A549 (cell line): ENCODE measurements at regions not wholly inside any gene's neighbourhood (a gene's known extent, or its start where the extent isn't known, plus 50 kb on each side); places are given as distances from the start of the nearest gene placed in this dataset.
A peak's percentile ranks its signal among the peaks of the same experiment; 100 is the strongest.
"Not testable (repeated sequence)": the region's sequence is repeated elsewhere in the genome, so short reads cannot be mapped to it uniquely, and the experiment has no call there.

Source experiments
- ATAC-seq, 2 experiments: fragments of 200-7000 bp in 1 of 2; fragments of >200 bp in 1 of 2; cut with Nextera tagmentation in 1 of 2; cut with Tn5 transposase in 1 of 2; 3 replicates each; pipeline versions ENCODE4 v1.8.0 to v1.9.1; 2018 to 2020; ENCODE audit warnings: mild to moderate bottlenecking in 1 of 2, moderate library complexity in 1 of 2
- CTCF ChIA-PET: fragments of 300-600 bp; sonication (Branson Sonifier 250); formaldehyde crosslinking; extraction: SDS; loops from one replicate; lab custom pipeline; 2021; ENCODE audit warnings: antibody characterized with exemption, inconsistent platforms; lab: Yijun Ruan, JAX
- POLR2A ChIA-PET: fragments of 350-600 bp; formaldehyde crosslinking; extraction: SDS; loops from one replicate; lab custom pipeline; 2021; ENCODE audit warnings: antibody characterized with exemption, inconsistent platforms; lab: Yijun Ruan, JAX
- DNase-seq, 2 experiments: peaks; one replicate each; pipeline versions ENCODE4 v3.0.0 to v3.0.0-alpha.2; 2011 to 2016; ENCODE audit warnings: low read depth in 1 of 2, low spot score in 1 of 2
- FAIRE-seq: peaks from 2 replicates; lab custom pipeline; 2011; peaks lifted over from hg19 to GRCh38; lab: Jason Lieb, UNC
- H3K27ac ChIP-seq, 2 experiments: fragments of >200 bp; sonication (Bioruptor Twin); formaldehyde crosslinking; 3 replicates each; pipeline ENCODE4 v1.5.1; 2016 to 2017
- H3K4me1 ChIP-seq: fragments of >200 bp; sonication (Bioruptor Twin); formaldehyde crosslinking; 3 replicates; pipeline ENCODE4 v1.6.1; 2016
- H3K4me2 ChIP-seq: fragments of >200 bp; sonication (Bioruptor Twin); formaldehyde crosslinking; 3 replicates; pipeline ENCODE4 v1.6.1; 2016
- H3K4me3 ChIP-seq: fragments of >200 bp; sonication (Bioruptor Twin); formaldehyde crosslinking; 3 replicates; pipeline ENCODE4 v1.5.1; 2016
- H3K9me3 ChIP-seq: fragments of >200 bp; sonication (Bioruptor Twin); formaldehyde crosslinking; 3 replicates; pipeline ENCODE4 v1.6.1; 2016
- CEBPB ChIP-seq, 2 experiments: fragments of >200 bp in 1 of 2; sonication (Bioruptor Twin) in 1 of 2; formaldehyde crosslinking in 1 of 2; IDR thresholded peaks; 2 replicates each; pipeline ENCODE4 v1.6.1; 2012 to 2016
- HDAC2 ChIP-seq: fragments of 200-600 bp; sonication (generic); IDR thresholded peaks from 2 replicates; pipeline ENCODE4 v1.6.1; 2016
- HEYL ChIP-seq: fragments of 250-450 bp; sonication (Bioruptor Pico); IDR thresholded peaks from 2 replicates; pipeline ENCODE4 v1.8.0; 2021; ENCODE audit warnings: mild to moderate bottlenecking, moderate library complexity
- KDM1A ChIP-seq: fragments of 200-600 bp; sonication (generic); IDR thresholded peaks from 2 replicates; pipeline ENCODE4 v1.6.1; 2016; ENCODE audit warnings: low read depth, mild to moderate bottlenecking
- MAFK ChIP-seq: fragments of 450-650 bp; IDR thresholded peaks from 2 replicates; pipeline ENCODE4 v1.6.1; 2014; ENCODE audit not compliant: partially characterized antibody
- NPAS2 ChIP-seq: fragments of 250-450 bp; sonication (Bioruptor Pico); IDR thresholded peaks from 2 replicates; pipeline ENCODE4 v1.8.0; 2022; ENCODE audit warnings: mild to moderate bottlenecking, moderate library complexity, borderline replicate concordance
- POLR2A ChIP-seq: IDR thresholded peaks from 2 replicates; pipeline ENCODE4 v1.6.1; 2012; ENCODE audit warnings: mild to moderate bottlenecking, low read length
- RAD21 ChIP-seq, 2 experiments: fragments of >200 bp in 1 of 2; sonication (Bioruptor Twin) in 1 of 2; formaldehyde crosslinking in 1 of 2; IDR thresholded peaks in 1 of 2; conservative IDR thresholded peaks in 1 of 2; 2 replicates in 1 of 2; 3 replicates in 1 of 2; pipeline ENCODE4 v1.6.1; 2012 to 2018; ENCODE audit warnings: inconsistent platforms in 1 of 2
- RFX5 ChIP-seq: fragments of 450-650 bp; IDR thresholded peaks from 2 replicates; pipeline ENCODE4 v1.7.1; 2014; ENCODE audit warnings: antibody characterized with exemption, mild to moderate bottlenecking, moderate library complexity
- SMC3 ChIP-seq: fragments of >200 bp; sonication (Bioruptor Twin); formaldehyde crosslinking; IDR thresholded peaks from 3 replicates; pipeline ENCODE4 v1.6.1; 2018; ENCODE audit warnings: inconsistent platforms
- TP53 ChIP-seq: fragments of 250-450 bp; sonication (Bioruptor Pico); IDR thresholded peaks from 2 replicates; pipeline ENCODE4 v1.5.0; 2021; ENCODE audit warnings: mild to moderate bottlenecking, moderate library complexity
- ZFP36 ChIP-seq: fragments of 450-650 bp; IDR thresholded peaks from 2 replicates; pipeline ENCODE4 v1.6.1; 2014; ENCODE audit warnings: borderline replicate concordance; ENCODE audit not compliant: partially characterized antibody
- ZSCAN20 ChIP-seq: fragments of 250-450 bp; sonication (Bioruptor Pico); IDR thresholded peaks from 2 replicates; pipeline ENCODE4 v1.8.0; 2022; ENCODE audit warnings: mild to moderate bottlenecking, moderate library complexity
- WGBS: methylation state at CpG from one replicate; pipeline ENCODE4 v1.1.6; 2017; ENCODE audit errors: missing lambda C conversion rate; 5-methylcytosine and 5-hydroxymethylcytosine counted together
- TF ChIP-seq, protein P1 (sequence below): IDR thresholded peaks from 2 replicates; pipeline ENCODE4 v1.6.1; 2012
- TF ChIP-seq, protein P2 (sequence below): fragments of >200 bp; sonication (Bioruptor Twin); formaldehyde crosslinking; IDR thresholded peaks from 2 replicates; pipeline ENCODE4 v1.6.1; 2016
- TF ChIP-seq, protein P3 (sequence below): fragments of >200 bp; sonication (Bioruptor Twin); formaldehyde crosslinking; IDR thresholded peaks from 3 replicates; pipeline ENCODE4 v1.5.1; 2016
- TF ChIP-seq, protein P4 (sequence below): IDR thresholded peaks from 2 replicates; pipeline ENCODE4 v1.6.1; 2012; ENCODE audit warnings: low read depth, borderline replicate concordance

DNA sequence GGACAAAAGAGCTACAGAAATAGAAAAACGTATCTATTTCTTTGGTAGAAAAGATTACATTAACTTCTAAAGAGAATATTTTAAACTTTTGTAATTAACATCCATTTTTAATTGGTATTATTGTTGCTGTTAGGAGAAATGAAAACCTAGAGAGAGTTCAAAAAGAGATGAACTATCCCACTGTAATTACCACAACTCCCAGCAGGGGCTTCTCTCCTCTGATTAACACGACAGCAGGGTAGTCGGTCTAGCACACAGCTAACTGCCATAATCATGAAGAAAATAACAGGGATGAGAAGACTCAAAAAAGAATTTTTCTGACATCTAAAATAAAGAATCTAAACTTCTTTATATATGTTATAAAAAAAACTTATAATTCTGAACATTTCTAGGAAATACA is 86.2 kb upstream of the CDH9 start:
- DNase-seq: peak; percentile 21
- WGBS: 6% methylated on average over 3 of the region's 3 CpGs
- H3K4me1 ChIP-seq: no peaks in the 10 kb centered on the region
- H3K27ac ChIP-seq: no peak overlapping the region
- H3K9me3 ChIP-seq: no peaks in the 10 kb centered on the region
- POLR2A ChIA-PET: interaction anchor here (1.0 kb wide), 1 partner anchor 351 kb away, joined by 3 read pairs; no protein-coding TSS in a partner anchor
- H3K4me3 ChIP-seq: no peak overlapping the region
- TF ChIP-seq RFX5: no peak
- TF ChIP-seq HEYL (CRISPR knock-in tag): no peak
- TF ChIP-seq TP53 (CRISPR knock-in tag): no peak
- no peak for TF ChIP-seq HDAC2
- no peak for TF ChIP-seq KDM1A
- TF ChIP-seq RAD21 (conservative IDR thresholded peaks at IDR 0.05 in 1 of 2, IDR thresholded peaks at IDR 0.05 in 1 of 2): peak in 1 of 2 experiments; percentile 23; a peak in 1 of 5 replicates
- TF ChIP-seq, protein P1, sequence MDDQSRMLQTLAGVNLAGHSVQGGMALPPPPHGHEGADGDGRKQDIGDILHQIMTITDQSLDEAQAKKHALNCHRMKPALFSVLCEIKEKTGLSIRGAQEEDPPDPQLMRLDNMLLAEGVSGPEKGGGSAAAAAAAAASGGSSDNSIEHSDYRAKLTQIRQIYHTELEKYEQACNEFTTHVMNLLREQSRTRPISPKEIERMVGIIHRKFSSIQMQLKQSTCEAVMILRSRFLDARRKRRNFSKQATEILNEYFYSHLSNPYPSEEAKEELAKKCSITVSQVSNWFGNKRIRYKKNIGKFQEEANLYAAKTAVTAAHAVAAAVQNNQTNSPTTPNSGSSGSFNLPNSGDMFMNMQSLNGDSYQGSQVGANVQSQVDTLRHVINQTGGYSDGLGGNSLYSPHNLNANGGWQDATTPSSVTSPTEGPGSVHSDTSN: no peak
- no peak for TF ChIP-seq NPAS2 (CRISPR knock-in tag)
- no peak for TF ChIP-seq POLR2A
- TF ChIP-seq, protein P2, sequence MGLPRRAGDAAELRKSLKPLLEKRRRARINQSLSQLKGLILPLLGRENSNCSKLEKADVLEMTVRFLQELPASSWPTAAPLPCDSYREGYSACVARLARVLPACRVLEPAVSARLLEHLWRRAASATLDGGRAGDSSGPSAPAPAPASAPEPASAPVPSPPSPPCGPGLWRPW: no peak
- TF ChIP-seq, protein P3, sequence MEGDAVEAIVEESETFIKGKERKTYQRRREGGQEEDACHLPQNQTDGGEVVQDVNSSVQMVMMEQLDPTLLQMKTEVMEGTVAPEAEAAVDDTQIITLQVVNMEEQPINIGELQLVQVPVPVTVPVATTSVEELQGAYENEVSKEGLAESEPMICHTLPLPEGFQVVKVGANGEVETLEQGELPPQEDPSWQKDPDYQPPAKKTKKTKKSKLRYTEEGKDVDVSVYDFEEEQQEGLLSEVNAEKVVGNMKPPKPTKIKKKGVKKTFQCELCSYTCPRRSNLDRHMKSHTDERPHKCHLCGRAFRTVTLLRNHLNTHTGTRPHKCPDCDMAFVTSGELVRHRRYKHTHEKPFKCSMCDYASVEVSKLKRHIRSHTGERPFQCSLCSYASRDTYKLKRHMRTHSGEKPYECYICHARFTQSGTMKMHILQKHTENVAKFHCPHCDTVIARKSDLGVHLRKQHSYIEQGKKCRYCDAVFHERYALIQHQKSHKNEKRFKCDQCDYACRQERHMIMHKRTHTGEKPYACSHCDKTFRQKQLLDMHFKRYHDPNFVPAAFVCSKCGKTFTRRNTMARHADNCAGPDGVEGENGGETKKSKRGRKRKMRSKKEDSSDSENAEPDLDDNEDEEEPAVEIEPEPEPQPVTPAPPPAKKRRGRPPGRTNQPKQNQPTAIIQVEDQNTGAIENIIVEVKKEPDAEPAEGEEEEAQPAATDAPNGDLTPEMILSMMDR: peak; percentile 19; the same call in 1 of the 3 replicates
- TF ChIP-seq SMC3: peak; percentile 24; the same call in 1 of the 3 replicates
- TF ChIP-seq ZFP36: no peak
- H3K4me2 ChIP-seq: no peak overlapping the region
- peak in 1 of 2 experiments; percentile 65; a peak in 2 of 6 replicates for ATAC-seq
- no peak for FAIRE-seq
- CTCF ChIA-PET: interaction anchor here (1.2 to 1.4 kb wide), 3 partner anchors 15 to 353 kb away, joined by 3 read pairs; no protein-coding TSS in a partner anchor

DNA sequence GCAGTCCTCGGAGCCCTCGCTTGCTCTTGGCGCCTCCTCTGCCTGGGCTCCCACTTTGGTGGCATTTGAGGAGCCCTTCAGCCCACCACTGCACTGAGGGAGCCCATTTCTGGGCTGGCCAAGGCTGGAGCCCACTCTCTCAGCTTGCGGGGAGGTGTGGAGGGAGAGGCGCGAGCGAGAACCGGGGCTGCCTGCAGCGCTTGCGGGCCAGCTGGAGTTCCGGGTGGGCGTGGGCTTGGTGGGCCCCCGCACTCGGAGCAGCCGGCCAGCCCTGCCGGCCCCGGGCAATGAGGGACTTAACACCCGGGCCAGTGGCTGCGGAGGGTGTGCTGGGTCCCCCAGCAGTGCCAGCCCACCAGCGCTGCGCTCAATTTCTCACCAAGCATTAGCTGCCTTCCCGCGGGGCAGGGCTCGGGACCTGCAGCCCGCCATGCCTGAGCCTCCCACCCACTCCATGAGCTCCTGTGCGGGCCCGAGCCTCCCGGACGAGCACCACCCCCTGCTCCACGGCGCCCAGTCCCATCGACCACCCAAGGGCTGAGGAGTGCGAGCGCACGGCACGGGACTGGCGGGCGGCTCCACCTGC is 81.4 kb upstream of the CDH9 start:
- ATAC-seq, POLR2A ChIA-PET, FAIRE-seq, H3K9me3 ChIP-seq, CTCF ChIA-PET, H3K4me3 ChIP-seq, H3K27ac ChIP-seq, H3K4me2 ChIP-seq, DNase-seq, H3K4me1 ChIP-seq: not testable (repeated sequence)
- WGBS: 84% methylated on average over 21 of the region's 38 CpGs

DNA sequence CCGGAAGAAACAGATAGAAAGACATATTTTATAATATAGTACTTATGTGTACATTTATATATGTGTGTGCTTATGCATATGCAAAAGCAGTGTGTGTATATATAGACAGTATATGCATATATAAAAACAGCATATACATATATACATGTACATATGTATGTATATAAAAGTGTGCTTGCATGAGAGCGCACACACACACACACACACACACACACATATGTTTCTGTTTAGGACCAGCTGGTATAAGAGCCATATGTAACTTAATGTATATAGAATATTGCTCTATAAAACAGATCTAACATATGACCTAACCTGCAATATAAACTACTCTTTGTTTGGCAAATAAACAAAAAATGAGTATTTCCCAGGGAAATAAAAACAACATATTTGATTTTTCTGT is 65.1 kb upstream of the CDH9 start:
- no peaks in the 10 kb centered on the region for H3K4me1 ChIP-seq
- WGBS: 42% methylated on average over 2 of the region's 2 CpGs
- FAIRE-seq: no peak
- TF ChIP-seq HDAC2 (no peak), CEBPB (IDR thresholded peaks at IDR 0.05) (no peak), ZSCAN20 (CRISPR knock-in tag) (no peak), MAFK (no peak)
- TF ChIP-seq, protein P4, sequence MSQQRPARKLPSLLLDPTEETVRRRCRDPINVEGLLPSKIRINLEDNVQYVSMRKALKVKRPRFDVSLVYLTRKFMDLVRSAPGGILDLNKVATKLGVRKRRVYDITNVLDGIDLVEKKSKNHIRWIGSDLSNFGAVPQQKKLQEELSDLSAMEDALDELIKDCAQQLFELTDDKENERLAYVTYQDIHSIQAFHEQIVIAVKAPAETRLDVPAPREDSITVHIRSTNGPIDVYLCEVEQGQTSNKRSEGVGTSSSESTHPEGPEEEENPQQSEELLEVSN: no peak
- TF ChIP-seq, all 56 proteins: peak for 0
- Histone ChIP-seq H3K4me2 (no peak overlapping the region), H3K9me3 (no peaks in the 10 kb centered on the region), H3K27ac (no peak overlapping the region), H3K4me3 (no peak overlapping the region)
- CTCF ChIA-PET: no interaction called here
- POLR2A ChIA-PET: no interaction called here
- ATAC-seq (no peak), DNase-seq (no peak)

DNA sequence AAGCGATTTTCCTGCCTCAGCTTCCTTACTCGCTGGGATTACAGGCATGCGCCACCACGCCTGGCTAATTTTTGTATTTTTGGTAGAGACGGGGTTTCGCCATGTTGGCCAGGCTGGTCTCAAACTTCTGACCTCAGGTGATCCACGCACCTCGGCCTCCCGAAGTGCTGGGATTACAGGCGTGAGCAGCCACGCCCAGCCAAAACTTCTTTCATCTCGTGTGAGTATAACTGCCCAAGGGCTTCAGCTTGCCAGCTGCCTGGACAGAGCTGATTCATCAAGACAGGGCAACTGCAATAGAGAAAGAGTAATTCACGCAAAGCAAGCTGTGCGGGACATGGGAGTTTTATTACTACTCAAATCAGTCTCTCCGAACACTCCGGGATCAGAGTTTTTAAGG is 57.4 kb upstream of the CDH9 start:
- H3K27ac ChIP-seq, H3K9me3 ChIP-seq, ATAC-seq, DNase-seq, H3K4me2 ChIP-seq, H3K4me1 ChIP-seq, POLR2A ChIA-PET, FAIRE-seq, H3K4me3 ChIP-seq: not testable (repeated sequence)
- 73% methylated on average over 16 of the region's 16 CpGs for WGBS
- CTCF ChIA-PET: interaction anchor here (1.5 kb wide), 1 partner anchor 12 kb away, joined by 4 read pairs; no protein-coding TSS in a partner anchor
